GM12892 (cell line): ENCODE measurements at regions not wholly inside any gene's neighbourhood (a gene's known extent, or its start where the extent isn't known, plus 50 kb on each side); places are given as distances from the start of the nearest gene placed in this dataset.

Experiments
- POLR2A ChIP-seq: IDR thresholded peaks from 2 replicates; pipeline ENCODE4 v1.6.1; 2011; ENCODE audit warnings: low read depth, low read length, control low read depth
- POLR2AphosphoS5 ChIP-seq: IDR thresholded peaks from 2 replicates; pipeline ENCODE4 v1.6.1; 2011; ENCODE audit warnings: low read depth, low read length, control low read depth
- TAF1 ChIP-seq: IDR thresholded peaks from 2 replicates; pipeline ENCODE4 v1.6.1; 2011; ENCODE audit warnings: low read depth, mild to moderate bottlenecking, control low read depth, low read length, borderline replicate concordance

- TF ChIP-seq TAF1: no peak
- no peak for TF ChIP-seq POLR2A
- TF ChIP-seq POLR2AphosphoS5: no peak
Observed at GRCh38 chr5:50564079-50564478, 102.4 kb upstream of the PARP8 start.
